NOMO-1 treated with dmso at 0.1 percent for 144 hours (cell line): ENCODE measurements at regions not wholly inside any gene's neighbourhood (a gene's known extent, or its start where the extent isn't known, plus 50 kb on each side); places are given as distances from the start of the nearest gene placed in this dataset.
"Not testable (repeated sequence)": the region's sequence is repeated elsewhere in the genome, so short reads cannot be mapped to it uniquely, and the experiment has no call there.

ENCODE experiments used
- DNase-seq: peaks from one replicate; lab custom pipeline; 2025; ENCODE audit not compliant: unreplicated experiment; lab: John Stamatoyannopoulos, UW

GRCh38 chrX:128805236-128805635, 718.1 kb downstream of the SMARCA1 start:
- no peak for DNase-seq

DNA sequence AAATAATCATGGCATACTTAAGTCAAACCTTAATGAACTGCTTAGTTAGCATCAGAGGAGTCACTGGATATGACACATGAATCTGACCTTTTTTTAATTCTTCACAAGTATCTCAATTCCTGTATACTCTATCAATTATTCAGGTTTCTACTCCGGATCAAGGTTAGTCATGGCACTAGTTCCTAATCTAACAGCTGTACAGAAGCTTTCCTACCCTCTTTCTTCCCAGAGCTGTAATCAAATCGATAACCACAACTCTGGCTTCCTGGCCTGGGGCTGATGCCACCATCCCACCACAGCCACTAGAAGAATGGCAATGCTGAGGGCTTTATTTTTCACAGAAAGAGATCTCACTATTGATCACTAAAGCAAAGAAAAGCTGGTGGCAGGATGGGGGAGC, 718.5 kb downstream of the SMARCA1 start:
- DNase-seq, result no peak

- DNase-seq, result no peak
Measured at GRCh38 chrX:128800138-128800537, 723.2 kb downstream of the SMARCA1 start.

DNA sequence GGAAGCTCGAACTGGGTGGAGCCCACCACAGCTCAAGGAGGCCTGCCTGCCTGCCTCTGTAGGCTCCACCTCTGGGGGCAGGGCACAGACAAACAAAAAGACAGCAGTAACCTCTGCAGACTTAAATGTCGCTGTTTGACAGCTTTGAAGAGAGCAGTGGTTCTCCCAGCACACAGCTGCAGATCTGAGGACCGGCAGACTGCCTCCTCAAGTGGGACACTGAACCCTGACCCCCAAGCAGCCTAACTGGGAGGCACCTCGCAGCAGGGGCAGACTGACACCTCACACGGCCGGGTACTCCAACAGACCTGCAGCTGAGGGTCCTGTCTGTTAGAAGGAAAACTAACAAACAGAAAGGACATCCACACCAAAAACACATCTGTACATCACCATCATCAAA, 730.9 kb upstream of the ACTRT1 start:
- DNase-seq, result not testable (repeated sequence)

- no peak for DNase-seq
Measured at GRCh38 chrX:128781506-128781905, 729.3 kb upstream of the ACTRT1 start.

GRCh38 chrX:128780934-128781333, 728.7 kb upstream of the ACTRT1 start:
- DNase-seq, result no peak

- DNase-seq, result no peak
Measured at GRCh38 chrX:128769495-128769894, 717.3 kb upstream of the ACTRT1 start.

DNA sequence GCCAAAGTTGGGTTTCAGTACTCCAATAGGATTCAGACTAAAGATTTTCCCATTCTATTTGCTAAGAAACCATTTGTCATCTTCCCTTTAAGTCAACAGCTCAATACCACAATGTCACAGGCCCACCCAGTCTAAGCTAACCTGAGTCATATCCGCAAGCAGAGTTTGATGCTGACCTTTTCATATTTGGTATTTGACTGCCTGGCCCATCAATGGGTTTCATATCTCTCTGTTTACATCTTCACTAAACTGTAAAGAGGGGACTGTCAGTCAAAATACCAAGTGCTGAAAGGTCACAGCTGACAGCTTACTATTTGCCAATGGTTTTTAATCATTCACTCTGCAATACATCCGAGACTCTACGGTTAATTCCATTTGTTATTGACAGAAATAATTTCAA, 707.5 kb upstream of the ACTRT1 start:
- no peak for DNase-seq

GRCh38 chrX:128759177-128759576, 707.0 kb upstream of the ACTRT1 start:
- no peak for DNase-seq

DNA sequence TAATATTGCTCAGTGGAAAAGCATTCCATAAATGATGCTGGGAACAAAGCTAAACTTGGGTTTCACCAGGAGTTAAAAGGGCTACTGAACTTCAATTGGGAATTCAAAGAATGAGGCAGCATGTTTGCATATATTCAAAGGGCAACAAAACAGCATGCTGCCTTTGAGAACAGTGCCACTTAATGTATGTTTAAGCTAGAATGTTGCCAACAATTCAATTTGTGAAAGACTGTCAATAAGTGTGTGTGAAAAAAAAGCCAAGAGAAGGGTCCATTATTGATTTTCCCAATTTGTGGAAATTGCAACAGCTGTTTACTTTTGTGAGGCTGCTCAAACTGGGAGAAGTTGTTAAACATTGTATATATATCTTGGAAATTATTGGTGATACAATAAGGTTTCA, 701.9 kb upstream of the ACTRT1 start:
- no peak for DNase-seq

DNA sequence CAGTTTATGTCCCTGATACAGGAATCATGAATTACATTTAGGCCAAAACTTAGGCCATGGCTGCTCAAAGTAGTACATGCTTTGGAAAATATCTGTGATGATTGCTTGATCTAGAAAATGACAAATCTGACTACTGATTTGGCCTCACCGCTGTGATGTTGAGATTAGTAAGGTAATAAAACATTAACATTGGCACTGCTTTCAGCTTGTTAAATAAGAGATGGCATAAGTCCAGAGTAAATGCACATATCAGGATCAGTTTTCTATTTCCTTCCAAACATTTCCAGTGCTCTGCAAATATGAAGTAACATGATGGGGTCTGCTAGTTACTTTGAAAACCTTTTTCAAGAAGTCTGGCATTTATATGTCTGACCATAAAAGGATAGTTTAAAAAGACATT, 687.3 kb upstream of the ACTRT1 start:
- no peak for DNase-seq

DNA sequence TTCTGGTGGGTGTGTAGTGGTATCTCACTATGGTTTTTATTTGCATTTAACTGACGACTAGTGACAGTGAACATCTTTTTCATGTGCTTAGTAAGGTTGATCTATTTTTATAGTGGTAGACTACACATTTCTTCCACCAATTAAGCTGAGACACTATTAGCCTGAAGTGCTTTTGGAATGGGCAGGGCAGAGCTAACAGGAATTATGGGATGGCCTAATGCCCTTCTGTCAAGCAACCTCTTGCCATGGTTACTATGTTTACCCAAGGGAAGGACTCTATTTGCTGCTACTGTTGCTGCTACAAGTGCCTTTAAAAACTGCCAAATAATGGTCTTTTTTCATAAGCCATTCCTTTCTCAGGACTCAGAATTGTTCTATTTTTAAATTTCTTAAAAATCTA, 676.7 kb upstream of the ACTRT1 start:
- DNase-seq, result no peak

DNA sequence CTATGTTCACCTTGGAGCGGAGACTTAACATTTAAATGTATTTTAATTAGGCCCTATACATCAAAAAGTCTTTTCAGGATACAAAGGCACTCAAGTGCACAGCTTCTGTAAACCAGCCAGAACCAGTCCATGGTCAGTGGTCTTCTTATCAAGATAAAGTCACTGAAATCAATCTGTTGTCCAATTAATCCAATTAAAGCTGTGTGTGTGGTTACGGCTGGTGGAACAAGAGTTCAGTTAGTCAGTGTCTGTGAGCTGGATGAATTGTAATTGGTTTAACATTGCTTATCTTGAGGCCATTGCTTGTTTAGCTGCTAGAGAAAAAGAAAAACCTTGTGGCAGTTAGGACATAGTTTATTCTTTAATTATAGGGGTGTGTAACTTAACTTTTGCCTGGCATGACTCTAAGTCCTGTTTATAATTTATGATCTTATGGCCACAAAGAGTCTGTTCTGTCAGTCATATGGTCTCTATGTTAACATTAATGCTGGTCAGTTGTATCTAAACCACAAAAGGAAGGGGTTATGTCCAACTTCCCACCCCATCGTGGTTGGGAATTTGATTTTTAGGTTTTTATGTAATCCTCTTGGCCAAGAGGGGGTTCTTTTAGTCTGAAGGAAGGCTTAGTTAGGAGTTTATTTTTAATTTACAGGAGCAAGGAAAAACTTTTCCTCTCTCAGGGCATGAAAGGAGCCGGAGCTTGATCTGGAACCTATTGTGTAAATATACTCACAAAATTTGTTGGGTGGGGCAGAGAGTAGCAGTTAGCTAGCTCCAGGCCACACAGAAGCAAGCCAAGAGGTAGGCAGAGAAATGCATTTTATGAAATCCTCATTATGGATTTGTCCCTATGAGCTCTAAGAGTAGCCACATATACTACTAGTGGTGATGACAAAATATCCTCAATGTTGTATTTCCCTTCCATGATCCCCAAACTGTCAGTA, 665.7 kb upstream of the ACTRT1 start:
- no peak for DNase-seq

DNA sequence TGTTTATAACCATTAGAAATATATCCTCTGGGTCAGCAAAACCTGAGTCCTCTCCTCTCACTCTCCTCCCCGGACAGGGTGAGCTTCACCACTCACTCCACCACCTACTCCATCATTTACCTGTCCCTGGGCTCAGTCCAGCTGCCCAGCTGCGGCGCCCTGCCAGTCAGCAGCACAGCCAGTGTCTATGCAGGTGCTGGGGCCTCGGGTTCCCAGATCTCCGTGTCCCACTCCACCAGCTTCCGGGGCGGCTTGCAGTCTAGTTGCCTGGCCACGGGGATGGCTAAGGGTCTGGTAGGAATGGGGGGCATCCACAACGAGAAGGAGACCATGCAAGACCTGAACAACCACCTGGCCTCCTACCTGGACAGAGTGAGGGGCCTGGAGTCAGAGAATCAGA, 662.2 kb upstream of the ACTRT1 start:
- DNase-seq, result no peak

DNA sequence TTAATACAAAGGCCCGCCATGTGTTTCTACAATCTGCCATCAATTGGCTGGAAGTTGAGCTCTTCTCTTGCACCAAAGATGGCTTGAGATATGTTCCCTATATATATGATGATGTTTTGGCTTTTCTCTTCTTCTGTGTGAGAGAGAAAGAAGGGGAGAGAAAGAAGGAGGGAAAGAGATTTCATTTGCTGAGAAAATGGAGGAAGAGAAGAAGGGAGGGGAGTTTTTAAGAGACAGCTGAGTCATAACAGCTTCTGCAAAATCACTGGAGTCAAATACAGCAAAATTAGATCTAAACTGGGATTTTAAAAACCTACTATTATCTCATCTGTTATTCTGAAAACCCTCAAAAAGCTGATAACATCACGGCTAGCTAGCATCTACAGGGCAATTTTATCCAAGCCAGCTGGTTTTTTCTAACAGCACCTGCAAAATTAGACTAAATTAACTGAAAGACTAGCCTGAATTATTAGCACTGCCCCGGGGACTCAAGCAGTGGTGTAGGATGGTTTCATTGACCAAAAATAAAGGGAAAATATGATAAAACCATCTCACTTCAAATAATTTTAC, 647.6 kb upstream of the ACTRT1 start:
- DNase-seq, result no peak

- no peak for DNase-seq
Measured at GRCh38 chrX:128698573-128699181, 646.5 kb upstream of the ACTRT1 start.

DNA sequence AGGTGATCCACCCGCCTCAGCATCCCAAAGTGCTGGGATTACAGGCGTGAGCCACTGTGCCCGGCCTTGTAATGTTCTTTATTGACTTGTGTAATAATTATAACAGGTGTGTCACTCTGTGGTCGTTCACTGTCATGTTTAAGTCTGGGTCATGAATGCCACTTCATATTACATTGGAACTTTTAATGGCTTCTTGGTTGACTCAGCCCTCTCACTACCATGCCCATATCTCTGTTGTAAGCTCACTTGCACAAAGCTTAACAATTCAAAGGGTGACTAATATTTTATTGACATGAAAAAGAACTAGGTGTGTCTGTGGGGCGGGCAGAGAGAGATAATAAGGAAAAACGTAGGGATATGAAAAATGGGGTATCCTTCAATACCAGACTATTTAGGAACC, 639.7 kb upstream of the ACTRT1 start:
- no peak for DNase-seq

DNA sequence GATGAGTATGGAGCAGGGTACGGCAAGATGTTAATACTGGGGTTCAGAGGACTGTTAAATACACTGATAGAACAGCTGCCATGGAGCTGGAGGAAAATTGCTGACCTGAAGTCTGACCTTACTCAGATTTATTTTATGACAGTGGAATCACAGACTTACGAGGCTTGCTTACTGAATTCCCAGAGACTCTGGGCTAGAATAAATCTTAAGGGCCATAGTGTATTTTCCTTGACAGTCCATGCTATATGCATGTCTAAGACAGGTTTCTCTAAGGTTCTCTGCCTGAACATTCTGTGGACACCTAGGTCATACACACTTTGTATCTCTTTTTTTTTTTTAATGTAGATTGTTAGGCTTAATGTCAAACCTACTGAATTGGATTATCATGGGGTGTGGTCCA, 633.2 kb upstream of the ACTRT1 start:
- no peak for DNase-seq

DNA sequence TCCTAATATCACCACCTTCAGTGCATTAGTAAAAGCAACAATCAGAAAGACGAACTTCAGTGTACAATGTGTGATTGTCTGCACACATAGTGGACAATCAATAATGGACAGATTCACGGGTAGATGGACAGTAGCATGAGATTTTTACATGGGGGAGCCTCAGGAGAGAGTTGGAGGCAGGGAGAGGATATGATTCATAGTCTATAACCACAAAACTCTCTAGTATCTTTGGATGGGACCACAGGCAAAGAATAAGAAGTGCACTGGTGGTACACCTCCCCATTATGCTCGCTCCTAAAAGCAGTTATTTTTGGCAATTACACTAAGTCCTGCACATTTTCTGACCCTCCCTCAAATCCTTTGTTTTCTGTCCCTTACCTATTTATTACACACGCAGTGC, 624.4 kb upstream of the ACTRT1 start:
- DNase-seq, result no peak

GRCh38 chrX:128674326-128675086, 622.3 kb upstream of the ACTRT1 start:
- not testable (repeated sequence) for DNase-seq

DNA sequence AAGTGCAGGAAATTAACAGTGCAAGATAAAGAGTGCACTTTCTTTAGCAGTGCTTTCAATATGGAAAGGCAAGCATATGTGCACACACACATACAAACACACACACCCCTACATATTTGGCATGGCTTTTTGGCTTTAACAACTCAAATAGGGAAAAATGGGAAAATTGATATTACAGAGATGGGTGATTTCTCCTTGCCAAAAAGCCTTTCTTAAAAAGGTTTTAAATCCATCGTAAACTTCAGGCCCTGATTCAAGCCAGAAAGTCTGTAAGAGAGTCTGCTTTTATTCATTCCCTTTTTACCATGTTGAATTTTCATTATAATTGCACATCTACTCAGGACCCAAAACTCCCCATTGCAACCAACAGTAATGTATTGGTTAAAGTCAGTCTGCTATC, 612.0 kb upstream of the ACTRT1 start:
- no peak for DNase-seq
